Testis (tissue), 2 donors: ENCODE measurements at regions not wholly inside any gene's neighbourhood (a gene's known extent, or its start where the extent isn't known, plus 50 kb on each side); places are given as distances from the start of the nearest gene placed in this dataset.

Experiments used
- CTCF ChIP-seq, 3 experiments: fragments of 450-650 bp in 2 of 3; fragments of 200-600 bp in 1 of 3; sonication (generic) in 1 of 3; IDR thresholded peaks; one replicate each; pipeline ENCODE4 v1.5.1; 2016 to 2019; ENCODE audit warnings: antibody characterized with exemption in 3 of 3, mild to moderate bottlenecking in 2 of 3, moderate library complexity in 1 of 3
- POLR2A ChIP-seq: fragments of 450-650 bp; IDR thresholded peaks from one replicate; pipeline ENCODE4 v1.6.1; 2017; ENCODE audit warnings: antibody characterized with exemption, mild to moderate bottlenecking, moderate library complexity

GRCh38 chr16:14378131-14378551 lies 251.9 kb downstream of the PARN start:
- TF ChIP-seq CTCF (IDR thresholded peaks at IDR 0.05) (no peak), POLR2A (no peak)
